GM03348 (cell line): ENCODE measurements at regions not wholly inside any gene's neighbourhood (a gene's known extent, or its start where the extent isn't known, plus 50 kb on each side); places are given as distances from the start of the nearest gene placed in this dataset.
A peak's percentile ranks its signal among the peaks of the same experiment; 100 is the strongest.
"Not testable (repeated sequence)": the region's sequence is repeated elsewhere in the genome, so short reads cannot be mapped to it uniquely, and the experiment has no call there.

Experiments
- DNase-seq: peaks from one replicate; pipeline ENCODE4 v3.0.0; 2012; ENCODE audit warnings: low spot score

DNA sequence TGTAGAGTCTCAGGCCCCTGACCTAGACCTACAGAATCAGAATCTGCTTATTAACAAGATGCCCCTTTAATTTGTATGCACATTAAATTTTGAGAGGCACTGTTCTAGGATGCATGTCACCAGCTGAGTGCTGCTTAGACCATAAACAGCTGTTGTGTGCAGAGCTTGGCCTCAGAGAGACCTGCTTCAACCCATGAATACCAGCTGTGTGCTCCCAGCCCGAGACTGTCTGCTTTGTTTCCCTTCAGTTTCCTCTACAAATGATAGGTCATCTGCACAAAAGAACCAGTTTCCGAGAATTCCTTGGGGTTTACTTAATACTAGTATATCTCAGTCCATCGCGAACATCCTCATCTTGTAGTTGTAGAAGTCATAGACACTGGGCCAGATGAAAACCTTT, 158.5 kb upstream of the PFN2 start:
- no peak for DNase-seq

DNA sequence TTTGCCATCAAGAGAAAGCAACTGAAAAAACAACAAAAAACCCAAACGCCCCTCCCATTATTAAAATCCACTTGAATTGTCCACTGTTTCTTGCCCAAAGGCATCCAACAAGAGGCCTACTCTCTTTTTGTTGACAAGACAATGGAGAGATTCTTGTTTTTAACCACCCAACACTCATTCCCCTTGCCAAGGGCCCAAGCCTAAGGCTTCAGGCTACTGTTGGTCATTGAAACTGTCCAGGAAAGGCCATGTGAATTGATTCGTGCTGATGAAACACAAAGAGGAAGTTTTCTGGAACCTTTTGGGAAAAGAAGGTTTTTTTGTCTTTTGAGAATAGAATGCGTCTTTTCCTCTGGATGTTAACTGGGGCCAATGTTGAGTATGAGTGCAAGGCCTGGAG, 157.4 kb upstream of the PFN2 start:
- no peak for DNase-seq

DNA sequence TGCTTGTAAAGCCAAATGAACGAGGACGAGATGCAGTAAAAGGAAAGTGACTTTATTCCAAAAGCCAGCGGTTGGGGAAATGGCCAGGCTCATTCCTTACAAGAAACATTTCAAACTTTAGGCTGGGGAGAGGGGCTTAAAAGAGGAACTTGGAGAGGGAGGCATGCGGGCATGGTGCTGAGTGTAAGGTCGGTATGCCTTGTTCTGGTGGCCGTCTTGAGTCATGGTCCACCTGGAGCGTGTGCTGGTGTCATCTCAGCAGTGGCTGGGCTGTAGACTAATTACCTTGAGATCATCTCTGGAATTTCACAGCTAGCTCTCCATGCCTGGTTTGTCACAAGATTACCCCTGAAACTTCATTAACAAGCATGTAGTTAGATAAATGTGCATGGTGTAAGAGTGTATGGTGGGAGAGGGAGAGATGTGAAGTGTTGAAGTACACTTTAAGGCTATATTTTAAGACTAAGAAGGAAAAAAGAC, 156.4 kb upstream of the PFN2 start:
- no peak for DNase-seq

DNA sequence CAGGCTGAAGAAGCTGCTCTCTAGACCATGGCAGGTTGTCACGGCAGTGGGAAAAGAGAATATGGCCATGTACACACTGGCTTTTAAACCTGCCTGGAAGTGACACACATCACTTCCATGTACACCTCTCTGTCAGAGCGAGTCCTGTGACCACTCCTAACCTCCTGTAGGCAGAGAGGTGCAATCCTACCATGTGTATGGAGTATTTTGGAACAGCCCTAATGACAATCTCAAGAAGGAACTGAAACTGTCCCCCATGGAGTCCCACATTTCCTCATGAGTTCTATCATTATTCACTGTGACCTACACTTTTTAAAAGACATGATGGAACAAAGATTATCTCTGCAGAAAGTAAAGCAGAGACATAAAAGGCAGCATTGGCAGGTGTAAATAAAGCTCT, 153.4 kb upstream of the PFN2 start:
- DNase-seq: no peak

DNA sequence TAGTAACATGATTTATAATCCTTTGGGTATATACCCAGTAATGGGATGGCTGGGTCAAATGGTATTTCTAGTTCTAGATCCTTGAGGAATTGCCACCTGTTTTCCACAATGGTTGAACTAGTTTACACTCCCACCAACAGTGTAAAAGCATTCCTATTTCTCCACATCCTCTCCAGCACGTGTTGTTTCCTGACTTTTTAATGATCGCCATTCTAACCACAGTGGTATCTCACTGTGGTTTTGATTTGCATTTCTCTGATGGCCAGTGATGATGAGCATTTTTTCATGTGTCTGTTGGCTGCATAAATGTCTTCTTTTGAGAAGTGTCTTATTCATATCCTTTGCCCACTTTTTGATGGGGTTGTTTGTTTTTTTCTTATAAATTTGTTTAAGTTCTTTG, 152.6 kb upstream of the PFN2 start:
- not testable (repeated sequence) for DNase-seq

DNA sequence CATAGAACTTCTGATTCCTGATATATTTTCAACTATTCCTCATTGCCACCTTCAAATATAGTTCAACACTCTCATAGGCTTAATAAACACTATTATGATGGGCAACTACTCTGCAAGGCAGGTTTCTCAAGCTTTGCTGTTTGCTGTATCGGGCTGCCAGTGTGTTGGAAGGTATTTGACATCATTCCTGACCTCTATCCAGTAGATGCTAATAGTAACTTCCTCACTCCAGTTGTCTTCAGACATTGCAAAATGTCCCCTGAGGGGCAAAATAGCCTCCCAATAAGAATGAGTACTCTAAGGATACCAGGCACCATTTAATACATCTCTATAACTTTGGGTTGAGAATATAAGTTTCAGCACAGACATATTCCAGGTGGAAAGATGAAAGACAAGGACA, 147.5 kb upstream of the PFN2 start:
- no peak for DNase-seq

DNA sequence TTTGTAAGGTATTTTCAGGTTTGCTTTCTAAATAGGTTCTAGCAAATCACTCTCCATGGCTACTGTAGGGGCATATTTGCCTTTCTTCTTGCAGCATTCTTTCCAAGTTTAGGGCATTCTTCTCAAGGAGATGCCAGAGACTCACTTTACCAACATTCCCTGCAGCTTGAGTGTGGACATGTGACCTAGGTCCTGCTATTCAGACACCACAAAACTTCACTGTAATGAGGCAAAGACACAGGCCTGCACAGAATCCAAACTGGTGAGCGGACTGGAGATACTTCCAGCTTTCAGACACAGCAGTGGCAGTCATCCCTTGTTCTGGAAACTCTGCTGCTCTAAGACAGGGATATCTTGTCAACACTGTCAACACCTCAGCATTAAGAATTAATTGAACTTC, 146.4 kb upstream of the PFN2 start:
- no peak for DNase-seq

DNA sequence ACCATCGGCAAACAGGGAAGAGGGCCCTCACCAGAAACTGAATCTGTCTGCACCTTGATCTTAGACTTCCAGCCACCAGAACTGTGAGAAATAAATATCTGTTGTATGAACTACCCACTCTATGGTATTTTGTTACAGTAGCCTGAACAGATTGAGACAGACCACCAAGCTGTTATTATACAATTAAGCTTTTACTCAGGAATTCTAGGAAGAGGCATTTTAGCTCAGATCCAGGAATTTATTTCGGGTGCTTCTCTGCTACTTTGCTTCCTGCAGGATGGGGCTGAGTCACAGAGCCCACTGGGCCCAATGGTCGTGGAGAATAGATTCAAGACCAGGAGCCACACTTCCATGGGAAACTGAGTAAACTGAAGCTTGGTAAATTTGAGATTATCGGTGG, 145.5 kb upstream of the PFN2 start:
- DNase-seq: no peak

DNA sequence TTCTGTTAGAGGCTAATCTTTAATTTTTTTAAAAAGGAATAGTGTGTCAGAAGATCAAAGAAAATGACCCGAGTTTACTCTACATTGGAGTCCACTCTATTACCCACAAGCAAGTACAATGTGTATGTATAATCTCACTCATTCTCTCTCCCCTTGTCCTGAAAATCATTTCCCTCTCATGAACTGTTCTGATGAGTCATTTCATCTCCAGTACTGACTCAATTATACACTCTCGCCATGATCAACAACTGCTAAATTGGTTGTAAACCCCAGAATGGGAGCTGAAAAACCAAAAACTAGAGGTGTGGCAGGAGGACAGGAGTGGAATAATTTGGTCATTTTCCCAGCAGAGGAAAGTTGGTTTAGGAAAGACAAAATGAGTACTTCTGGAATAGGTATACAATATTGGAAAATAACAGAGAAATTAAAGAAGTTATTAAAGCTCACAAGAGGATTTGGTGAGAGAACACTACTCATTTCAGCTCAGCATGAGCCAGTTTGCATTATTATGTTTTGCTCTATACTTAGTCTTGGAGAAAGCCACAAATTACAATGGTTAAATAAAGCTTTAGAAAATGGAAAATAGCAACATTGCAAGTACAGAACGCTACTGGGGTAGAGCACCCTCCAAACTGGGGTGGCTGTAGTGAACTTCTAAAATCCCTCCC, 144.3 kb upstream of the PFN2 start:
- DNase-seq: peak; percentile 36

DNA sequence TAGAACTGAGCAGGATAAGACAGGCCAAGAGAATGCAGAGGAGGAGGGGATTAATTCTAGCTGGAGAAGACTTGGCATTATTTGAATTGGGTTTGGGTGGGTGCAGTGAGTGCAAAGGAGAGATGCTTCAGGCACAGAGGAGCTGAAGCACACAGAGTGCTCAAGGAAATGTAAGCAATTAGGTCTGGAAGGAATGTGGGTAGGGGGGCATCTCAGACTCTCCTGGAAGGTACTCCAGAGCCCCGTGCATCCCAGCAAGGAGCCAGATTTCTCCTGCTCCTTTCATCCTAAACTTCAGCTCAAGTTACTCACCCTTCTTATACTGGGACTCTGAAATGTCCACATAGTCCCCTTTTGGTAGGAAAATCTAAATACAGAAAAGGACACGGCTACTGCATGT, 143.6 kb upstream of the PFN2 start:
- no peak for DNase-seq

DNA sequence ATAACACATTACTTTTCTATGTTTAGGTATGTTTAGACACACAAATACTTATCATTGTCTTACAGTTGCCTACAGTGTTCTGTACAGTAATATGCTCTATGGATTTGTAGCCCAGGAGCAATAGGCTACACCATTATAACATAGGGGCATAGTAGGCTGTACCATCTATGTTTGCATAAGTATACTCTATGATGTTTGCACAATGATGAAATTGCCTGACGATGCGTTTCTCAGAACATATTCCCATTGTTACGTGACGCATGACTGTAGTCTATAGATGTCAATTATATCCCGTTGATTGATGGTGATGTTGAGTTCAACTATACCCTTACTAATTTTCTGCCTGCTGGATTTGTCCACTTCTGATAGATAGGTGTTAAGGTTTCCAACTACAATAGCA, 139.4 kb upstream of the PFN2 start:
- no peak for DNase-seq

DNA sequence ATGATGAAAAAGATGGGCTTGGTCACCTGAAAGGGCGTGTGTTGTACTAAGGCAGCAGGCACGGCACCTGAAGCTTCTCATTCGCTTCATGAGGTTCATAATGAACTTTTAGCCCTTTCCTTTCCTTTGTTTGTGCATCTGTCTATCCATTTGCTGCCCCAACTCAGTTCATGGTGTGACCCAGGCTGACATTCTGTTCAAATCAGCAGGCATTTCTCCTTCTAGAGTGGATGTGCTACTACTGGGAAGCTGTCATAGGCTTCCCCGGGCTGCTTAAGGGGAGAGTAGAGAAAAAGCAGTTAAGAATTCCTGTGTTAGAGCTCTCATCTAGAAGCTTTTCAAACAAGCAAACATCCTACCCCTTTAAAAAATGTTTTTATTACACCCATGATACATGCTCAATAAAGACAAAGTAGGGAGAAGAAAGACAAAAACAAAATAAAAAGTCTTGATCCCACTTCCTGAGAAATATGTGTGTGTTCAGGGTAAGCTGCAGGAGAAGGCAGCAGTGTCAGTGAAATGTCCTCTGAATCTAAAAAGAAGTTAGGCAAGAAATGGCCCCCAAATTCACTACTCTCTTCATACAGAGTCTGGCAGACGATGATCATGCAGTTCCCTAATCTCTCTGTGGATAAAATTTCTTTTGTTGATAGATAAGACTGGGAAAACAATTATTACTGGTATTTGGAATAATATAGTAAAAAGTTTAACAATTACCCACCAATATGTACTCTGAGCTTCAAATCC, 136.9 kb upstream of the PFN2 start:
- no peak for DNase-seq

DNA sequence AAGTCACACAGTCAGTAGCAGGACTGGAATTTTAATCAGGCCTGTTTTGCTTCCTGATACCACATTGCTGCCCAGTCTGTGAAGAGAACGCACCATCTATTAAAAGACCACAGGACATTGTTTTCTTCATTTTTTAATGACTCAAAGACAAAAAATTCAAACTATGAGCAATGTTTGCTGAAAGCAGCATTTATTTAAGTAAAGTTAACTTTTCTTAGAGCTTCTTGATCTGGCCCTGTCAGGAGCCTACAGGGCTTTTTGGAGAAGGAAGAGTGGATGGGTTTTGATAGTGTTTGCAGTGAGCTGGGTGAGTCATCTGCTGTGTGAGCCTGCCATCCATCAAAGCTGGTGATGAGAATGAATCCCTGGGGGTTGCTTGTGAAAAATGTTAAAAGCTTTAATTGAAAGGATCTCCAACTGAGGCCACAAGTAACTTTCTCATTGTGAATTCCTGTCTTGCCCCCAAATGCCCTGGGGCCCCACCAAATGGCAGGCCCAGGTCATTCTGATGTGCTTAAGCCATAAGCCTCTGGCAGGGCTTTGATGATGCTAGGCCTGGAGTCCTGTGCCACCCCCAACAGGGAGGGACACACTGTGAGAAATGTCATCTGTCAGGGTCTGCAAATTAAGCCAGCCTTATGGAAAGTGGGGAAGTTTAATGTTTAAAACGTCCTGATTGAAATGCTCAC, 136.2 kb upstream of the PFN2 start:
- peak; percentile 80 for DNase-seq

DNA sequence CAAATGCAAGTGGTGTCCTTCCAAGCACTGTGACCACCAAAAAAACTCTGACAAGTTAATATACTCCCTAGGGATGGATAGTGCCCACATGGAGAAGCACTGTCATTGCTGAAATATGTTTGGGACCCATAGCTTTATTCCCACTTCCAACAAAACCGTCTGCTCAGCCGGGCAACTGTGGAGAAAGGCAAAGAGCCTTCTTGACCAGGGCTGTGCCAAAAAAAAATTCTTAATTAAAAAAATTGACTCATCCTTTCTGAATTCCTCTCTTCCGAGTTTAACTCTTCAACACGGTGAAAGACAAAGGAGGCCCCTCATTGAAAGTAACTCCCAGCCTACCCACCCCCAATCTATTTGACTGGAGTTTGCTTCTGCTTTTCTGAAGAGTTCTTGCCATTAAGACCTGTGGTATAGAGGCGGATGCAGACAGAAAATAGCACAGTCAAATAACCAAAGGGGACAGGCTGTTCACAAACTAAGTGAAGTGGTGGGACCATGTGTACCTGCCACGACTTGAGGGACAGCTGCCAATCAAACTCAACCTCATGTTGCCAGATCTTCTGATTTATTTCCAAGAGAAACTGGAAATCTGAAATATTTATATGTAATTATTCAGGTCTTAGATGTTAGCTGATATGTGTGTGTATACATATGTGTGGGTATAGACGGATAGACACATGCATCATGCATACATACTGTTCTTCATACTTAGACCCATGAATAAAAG, 135.4 kb upstream of the PFN2 start:
- DNase-seq: no peak

DNA sequence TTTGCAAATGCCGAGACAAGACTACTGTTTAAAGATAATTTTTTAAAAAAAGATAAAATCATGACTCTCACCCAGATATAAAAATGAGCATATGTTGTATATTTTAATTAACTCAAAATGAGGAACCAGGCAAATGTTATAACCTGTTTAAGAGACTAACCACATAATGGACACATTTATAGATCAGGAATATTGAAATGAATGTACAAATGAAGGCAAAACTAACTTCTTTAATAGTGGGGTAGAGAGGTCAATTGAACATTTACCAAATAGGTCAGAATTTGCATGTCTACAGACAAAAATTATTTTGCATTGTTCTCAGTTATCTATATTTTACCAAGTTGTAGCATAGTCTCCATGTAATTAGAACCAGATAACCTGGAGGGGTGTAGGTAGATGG, 134.3 kb upstream of the PFN2 start:
- DNase-seq: no peak

DNA sequence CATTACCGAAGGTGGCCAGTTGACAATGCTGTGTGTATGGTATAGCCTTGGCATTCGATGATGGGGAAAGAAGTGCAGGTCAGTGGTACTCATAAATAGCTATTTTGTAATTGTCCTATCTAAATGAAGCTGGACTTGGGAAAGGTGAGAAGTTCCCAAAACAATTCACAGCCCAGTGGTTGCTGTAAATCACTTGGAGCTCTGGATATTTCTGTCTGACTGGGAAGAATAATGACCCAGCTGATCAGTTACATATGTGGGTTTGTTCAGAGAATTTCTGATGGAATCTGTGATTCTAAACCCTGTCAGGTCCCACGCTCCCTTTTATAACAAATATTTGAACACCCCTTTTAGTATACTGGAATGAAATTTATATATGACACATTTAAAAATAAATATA, 133.9 kb upstream of the PFN2 start:
- DNase-seq: no peak

DNA sequence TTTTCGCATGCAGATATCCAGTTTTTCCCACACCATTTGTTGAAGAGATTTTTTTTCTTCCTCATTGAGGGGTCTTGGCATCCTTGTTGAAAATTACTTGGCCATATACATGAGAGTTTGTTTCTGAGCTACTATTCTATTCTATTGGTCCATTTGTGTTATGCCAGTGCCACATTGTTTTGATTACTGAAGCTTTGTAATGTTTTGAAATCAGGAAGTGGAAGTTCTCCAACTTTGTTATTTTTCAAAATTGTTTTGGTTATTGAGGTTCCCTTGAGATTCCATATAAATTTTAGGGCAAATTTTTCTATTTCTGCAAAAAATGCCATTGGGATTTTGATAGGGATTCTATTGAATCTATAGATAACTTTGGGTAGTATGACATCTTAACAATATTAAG, 130.3 kb upstream of the PFN2 start:
- no peak for DNase-seq

DNA sequence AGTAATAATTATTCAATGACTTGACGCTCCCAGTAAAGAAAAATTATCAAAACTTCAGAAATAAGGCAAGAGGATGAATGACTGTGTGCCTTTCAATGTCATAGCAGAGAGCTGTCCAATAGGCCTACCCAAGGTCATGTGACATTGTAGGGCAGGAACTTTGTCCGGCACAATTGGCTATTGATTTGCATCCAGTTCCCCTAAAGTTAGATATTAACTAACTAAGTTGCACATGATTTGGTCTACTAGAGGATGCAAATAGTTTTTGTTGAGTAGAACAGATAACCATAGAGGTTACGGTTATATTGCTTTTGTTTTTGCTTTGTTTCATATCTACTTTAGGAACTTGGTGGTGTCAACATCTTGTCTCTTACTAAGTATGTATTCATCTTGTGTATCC, 127.9 kb upstream of the PFN2 start:
- DNase-seq: no peak

DNA sequence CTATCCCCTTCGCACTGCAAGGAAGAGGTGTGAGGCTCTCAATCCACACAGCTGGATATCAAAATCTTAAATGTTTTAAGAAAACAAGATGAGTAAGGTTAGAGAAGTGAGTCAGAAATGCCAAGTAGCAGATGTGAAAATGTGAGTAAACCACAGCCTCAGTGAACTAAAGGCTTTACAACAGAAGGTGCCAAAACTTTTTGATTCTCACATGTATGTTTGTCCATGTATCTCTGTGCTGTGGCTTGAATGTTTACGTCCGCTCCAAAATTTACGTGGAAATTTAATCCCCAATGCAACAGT, 126.8 kb upstream of the PFN2 start:
- peak; percentile 41 for DNase-seq

DNA sequence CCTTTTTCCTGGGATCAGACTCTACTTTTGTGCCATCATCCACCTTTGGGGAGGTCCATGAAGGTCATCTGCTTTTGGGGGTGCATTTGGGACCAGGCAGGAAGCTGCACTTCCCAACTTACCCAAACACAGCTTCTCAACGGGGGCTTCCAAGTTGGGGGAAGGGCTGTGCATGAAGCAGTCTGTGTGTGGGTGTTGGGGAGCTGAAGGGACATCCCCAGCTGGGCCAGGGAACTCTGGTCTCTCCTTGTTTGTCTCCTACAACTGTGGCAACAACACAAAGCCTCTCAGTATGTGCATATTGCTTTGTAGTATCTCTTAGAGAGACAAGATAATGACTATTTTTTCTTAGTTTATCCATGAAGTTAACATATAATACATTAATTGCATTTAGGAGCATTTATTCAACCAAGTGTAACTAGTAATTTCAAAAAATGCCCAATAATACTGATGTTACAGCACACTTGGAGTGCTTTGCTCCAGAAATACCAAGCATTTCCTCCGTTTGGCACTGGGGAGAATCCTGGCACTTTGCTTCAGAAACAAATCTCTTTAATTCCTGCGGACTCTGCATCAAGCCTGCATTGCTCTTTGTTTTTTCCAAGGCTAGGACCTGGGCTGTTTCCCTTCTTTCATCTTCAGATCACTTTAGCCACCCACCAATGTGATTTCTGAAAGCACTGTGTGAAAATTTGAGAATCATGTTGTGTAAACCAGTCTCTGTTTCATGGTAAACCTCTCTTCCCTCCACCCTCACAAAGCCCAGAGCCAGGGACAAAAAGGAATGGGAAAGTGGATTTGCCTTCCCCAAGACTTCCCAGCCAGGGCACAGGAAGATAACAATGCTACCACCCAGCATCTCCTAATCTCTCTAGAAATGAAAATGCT, 126.2 kb upstream of the PFN2 start:
- no peak for DNase-seq

DNA sequence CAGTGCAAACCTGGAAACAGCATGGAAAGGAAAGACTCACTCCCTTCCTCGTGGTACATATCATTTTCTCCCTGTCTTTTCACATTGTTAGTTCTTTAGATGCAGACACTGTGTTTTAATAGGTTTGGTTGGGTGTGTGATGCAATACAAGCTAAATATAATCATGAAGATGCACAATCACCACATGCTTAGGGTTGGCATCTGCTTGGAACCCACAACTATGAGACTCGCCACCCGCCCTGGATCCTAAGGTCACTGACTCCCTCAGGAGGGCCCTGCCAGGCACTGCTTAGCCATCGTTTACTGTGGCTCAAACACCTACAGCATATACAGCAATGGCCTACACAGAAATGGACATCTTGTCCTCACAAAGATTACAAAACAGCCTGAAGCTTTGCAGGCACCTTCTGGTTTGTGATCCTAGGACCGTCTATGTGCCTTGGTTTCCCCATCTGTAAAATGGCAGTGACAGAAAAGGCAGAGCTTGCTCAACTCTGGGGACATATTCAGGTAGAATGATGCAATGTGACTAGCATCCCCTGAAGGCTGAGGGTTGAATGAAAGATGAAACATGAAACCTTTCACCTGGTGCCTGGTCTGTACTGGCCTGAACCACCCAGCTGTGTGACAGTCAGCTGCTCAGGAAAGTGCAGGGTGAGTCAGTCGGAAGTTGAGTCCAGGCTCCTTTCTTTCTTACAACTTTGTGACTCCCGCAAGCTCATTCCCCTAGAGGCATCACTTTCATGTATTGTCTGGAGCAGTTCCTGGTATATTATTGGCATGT, 123.6 kb upstream of the PFN2 start:
- no peak for DNase-seq
